CD4-positive, alpha-beta T cell (primary cell): ENCODE measurements at regions not wholly inside any gene's neighbourhood (a gene's known extent, or its start where the extent isn't known, plus 50 kb on each side); places are given as distances from the start of the nearest gene placed in this dataset.

Source experiments
- ATAC-seq: fragments of 200-7000 bp; cut with Tn5 transposase; one replicate; pipeline ENCODE4 v1.10.0; 2022; ENCODE audit warnings: mild to moderate bottlenecking; ENCODE audit not compliant: poor library complexity
- CTCF ChIA-PET: fragments of 350-600 bp; sonication (Branson Sonifier 250); formaldehyde crosslinking; loops from one replicate; lab custom pipeline; 2021; ENCODE audit warnings: antibody characterized with exemption, inconsistent platforms; lab: Charles Lee
- POLR2A ChIA-PET: fragments of 350-600 bp; sonication (Branson Sonifier 250); formaldehyde crosslinking; loops from one replicate; lab custom pipeline; 2021; ENCODE audit warnings: antibody characterized with exemption, inconsistent platforms; lab: Charles Lee
- DNase-seq, 14 experiments: peaks; one replicate each; pipeline ENCODE4 v3.0.0-alpha.2; 2013 to 2020; ENCODE audit warnings: mixed read lengths in 2 of 14
- H3K27ac ChIP-seq, 2 donors: one replicate each; pipeline versions ENCODE4 v1.5.1 to v1.7.0; 2013; ENCODE audit warnings: low read length in 2 of 2, low read depth in 1 of 2, mild to moderate bottlenecking in 1 of 2
- H3K27me3 ChIP-seq, 2 experiments: 1 replicate in 1 of 2; 2 replicates in 1 of 2; pipeline versions ENCODE4 v1.6.1 to v1.7.0; 2013; ENCODE audit warnings: low read length in 2 of 2, control low read depth in 1 of 2, mild to moderate bottlenecking in 1 of 2, moderate library complexity in 1 of 2; ENCODE audit not compliant: insufficient read depth in 2 of 2, control insufficient read depth in 1 of 2
- H3K36me3 ChIP-seq: one replicate; pipeline ENCODE4 v1.6.1; 2013; ENCODE audit warnings: low read length, control low read depth; ENCODE audit not compliant: insufficient read depth
- H3K4me1 ChIP-seq: one replicate; pipeline ENCODE4 v1.6.1; 2013; ENCODE audit warnings: low read length, control low read depth; ENCODE audit not compliant: insufficient read depth
- H3K4me3 ChIP-seq: one replicate; pipeline ENCODE4 v1.5.1; 2013; ENCODE audit warnings: mild to moderate bottlenecking, low read length, moderate library complexity
- H3K9me3 ChIP-seq, 2 experiments: 1 replicate in 1 of 2; 2 replicates in 1 of 2; pipeline versions ENCODE4 v1.6.1 to v1.7.0; 2013; ENCODE audit warnings: low read length in 2 of 2, mild to moderate bottlenecking in 2 of 2, control low read depth in 1 of 2, moderate library complexity in 1 of 2; ENCODE audit not compliant: control insufficient read depth in 1 of 2, insufficient read depth in 1 of 2
- H3K27ac Mint-ChIP-seq: one replicate; pipeline ENCODE4 v1.8.0; 2020; ENCODE audit warnings: mixed read lengths
- H3K27me3 Mint-ChIP-seq: one replicate; pipeline ENCODE4 v1.8.0; 2021; ENCODE audit warnings: mixed read lengths
- H3K36me3 Mint-ChIP-seq: one replicate; pipeline ENCODE4 v1.8.0; 2021; ENCODE audit warnings: low read depth, mixed read lengths
- H3K4me1 Mint-ChIP-seq: one replicate; pipeline ENCODE4 v1.8.0; 2021; ENCODE audit warnings: low read depth, mixed read lengths
- H3K4me3 Mint-ChIP-seq: one replicate; pipeline ENCODE4 v1.8.0; 2020; ENCODE audit warnings: mild to moderate bottlenecking, mixed read lengths
- H3K9me3 Mint-ChIP-seq: one replicate; pipeline ENCODE4 v1.8.0; 2020; ENCODE audit warnings: mixed read lengths
- CTCF ChIP-seq: fragments of 200-600 bp; IDR thresholded peaks from one replicate; pipeline ENCODE4 v1.8.0; 2022; ENCODE audit warnings: antibody characterized with exemption, mild to moderate bottlenecking
- intact Hi-C, 2 experiments: fragments of 100-400 bp; cut with DNase I in 1 of 2; cut with micrococcal nuclease in 1 of 2; formaldehyde crosslinking; loops; one replicate each; pipeline versions ENCODE4 v1.15.1 to v1.9.0; 2023 to 2025; cut with DNase I, micrococcal nuclease

GRCh38 chr10:3499120-3499519 is 285.9 kb downstream of the KLF6 start:
- H3K9me3 Mint-ChIP-seq, result no peaks in the 10 kb centered on the region
- H3K9me3 ChIP-seq, result no peaks in the 10 kb centered on the region
- ATAC-seq (no peak), DNase-seq (no peak)
- H3K27me3 Mint-ChIP-seq, result peaks cover 29% of the 10 kb centered on the region
- H3K4me3 ChIP-seq, result no peak overlapping the region
- no peaks in the 10 kb centered on the region for H3K4me1 ChIP-seq
- H3K4me3 Mint-ChIP-seq, result no peak overlapping the region
- intact Hi-C loops, result no loop called here
- H3K27ac ChIP-seq, result no peak overlapping the region
- TF ChIP-seq CTCF, result no peak
- no peaks in the 10 kb centered on the region for H3K36me3 Mint-ChIP-seq
- H3K4me1 Mint-ChIP-seq, result no peaks in the 10 kb centered on the region
- no peak overlapping the region for H3K27ac Mint-ChIP-seq
- H3K27me3 ChIP-seq, result peaks cover 0 to 4% of the 10 kb centered on the region in 2 experiments
- CTCF ChIA-PET, result no interaction called here
- POLR2A ChIA-PET, result no interaction called here
- H3K36me3 ChIP-seq, result no peaks in the 10 kb centered on the region

GRCh38 chr10:3497581-3497980 is 287.4 kb downstream of the KLF6 start:
- no peaks in the 10 kb centered on the region for H3K9me3 ChIP-seq
- ATAC-seq (no peak), DNase-seq (no peak)
- peaks cover 0 to 4% of the 10 kb centered on the region in 2 experiments for H3K27me3 ChIP-seq
- H3K27ac ChIP-seq, result no peak overlapping the region
- no peak for TF ChIP-seq CTCF
- Mint-ChIP-seq H3K9me3 (no peaks in the 10 kb centered on the region), H3K4me1 (no peaks in the 10 kb centered on the region), H3K4me3 (no peak overlapping the region), H3K27me3 (peaks cover 30% of the 10 kb centered on the region), H3K27ac (no peak overlapping the region), H3K36me3 (no peaks in the 10 kb centered on the region)
- POLR2A ChIA-PET, result no interaction called here
- H3K4me3 ChIP-seq, result no peak overlapping the region
- CTCF ChIA-PET, result no interaction called here
- intact Hi-C loops, result no loop called here
- no peaks in the 10 kb centered on the region for H3K36me3 ChIP-seq
- no peaks in the 10 kb centered on the region for H3K4me1 ChIP-seq

GRCh38 chr10:3496138-3496537 is 288.9 kb downstream of the KLF6 start:
- ChIA-PET POLR2A (no interaction called here), CTCF (no interaction called here)
- Mint-ChIP-seq H3K27me3 (peaks cover 30% of the 10 kb centered on the region), H3K36me3 (no peaks in the 10 kb centered on the region), H3K4me3 (no peak overlapping the region), H3K9me3 (no peaks in the 10 kb centered on the region), H3K27ac (no peak overlapping the region), H3K4me1 (no peaks in the 10 kb centered on the region)
- no peaks in the 10 kb centered on the region for H3K9me3 ChIP-seq
- no peak overlapping the region for H3K27ac ChIP-seq
- ATAC-seq (no peak), DNase-seq (no peak)
- peaks cover 0 to 4% of the 10 kb centered on the region in 2 experiments for H3K27me3 ChIP-seq
- intact Hi-C loops, result no loop called here
- no peaks in the 10 kb centered on the region for H3K36me3 ChIP-seq
- H3K4me3 ChIP-seq, result no peak overlapping the region
- TF ChIP-seq CTCF, result no peak
- H3K4me1 ChIP-seq, result no peaks in the 10 kb centered on the region
